Neural crest cell (in vitro differentiated cells): ENCODE measurements at regions not wholly inside any gene's neighbourhood (a gene's known extent, or its start where the extent isn't known, plus 50 kb on each side); places are given as distances from the start of the nearest gene placed in this dataset.

ENCODE experiments used
- DNase-seq: peaks from one replicate; pipeline ENCODE4 v3.0.0; 2021; ENCODE audit warnings: low read depth, mixed read lengths, low spot score
- H3K27ac Mint-ChIP-seq: one replicate; pipeline ENCODE4 v1.8.0; 2021; ENCODE audit warnings: mild to moderate bottlenecking, mixed read lengths; ENCODE audit not compliant: unreplicated experiment
- H3K27me3 Mint-ChIP-seq: 2 replicates; pipeline ENCODE4 v1.8.0; 2021; ENCODE audit warnings: low read depth, mild to moderate bottlenecking, mixed read lengths
- H3K36me3 Mint-ChIP-seq: 2 replicates; pipeline ENCODE4 v1.8.0; 2021; ENCODE audit warnings: low read depth, mild to moderate bottlenecking, mixed read lengths
- H3K4me1 Mint-ChIP-seq: 2 replicates; pipeline ENCODE4 v1.8.0; 2021; ENCODE audit warnings: mixed read lengths
- H3K4me3 Mint-ChIP-seq: one replicate; pipeline ENCODE4 v1.8.0; 2021; ENCODE audit warnings: mild to moderate bottlenecking, mixed read lengths
- H3K9me3 Mint-ChIP-seq: 2 replicates; pipeline ENCODE4 v1.8.0; 2021; ENCODE audit warnings: mixed read lengths
- CTCF ChIP-seq: fragments of 200-600 bp; sonication (generic); conservative IDR thresholded peaks from 2 replicates; pipeline ENCODE4 v1.5.0; 2021; ENCODE audit warnings: antibody characterized with exemption, mild to moderate bottlenecking

GRCh38 chr14:105855246-105855892 lies 329.0 kb downstream of the TMEM121 start:
- DNase-seq, result no peak
- TF ChIP-seq CTCF, result no peak
- Mint-ChIP-seq H3K27me3 (no peaks in the 10 kb centered on the region), H3K27ac (no peak overlapping the region), H3K4me1 (no peaks in the 10 kb centered on the region), H3K9me3 (peaks cover 6% of the 10 kb centered on the region), H3K36me3 (peaks cover 5% of the 10 kb centered on the region), H3K4me3 (no peak overlapping the region)

- H3K4me1 Mint-ChIP-seq, result no peaks in the 10 kb centered on the region
- no peak overlapping the region for H3K27ac Mint-ChIP-seq
- no peak overlapping the region for H3K4me3 Mint-ChIP-seq
- DNase-seq, result no peak
- no peaks in the 10 kb centered on the region for H3K27me3 Mint-ChIP-seq
- H3K9me3 Mint-ChIP-seq, result peaks cover 6% of the 10 kb centered on the region
- no peak for TF ChIP-seq CTCF
- peaks cover 5% of the 10 kb centered on the region for H3K36me3 Mint-ChIP-seq
These were observed 329.7 kb downstream of the TMEM121 start for GRCh38 chr14:105855893-105856675.

- no peak for DNase-seq
- peaks cover 5% of the 10 kb centered on the region for H3K36me3 Mint-ChIP-seq
These were observed 330.4 kb downstream of the TMEM121 start for GRCh38 chr14:105856676-105857219.

GRCh38 chr14:105857220-105857825 lies 330.9 kb downstream of the TMEM121 start:
- Mint-ChIP-seq H3K9me3 (peaks cover 6% of the 10 kb centered on the region), H3K27ac (no peak overlapping the region), H3K27me3 (no peaks in the 10 kb centered on the region), H3K4me3 (no peak overlapping the region), H3K4me1 (no peaks in the 10 kb centered on the region), H3K36me3 (peaks cover 5% of the 10 kb centered on the region)
- TF ChIP-seq CTCF, result no peak
- no peak for DNase-seq

More at GRCh38 chr14:105856676-105857219, 330.4 kb downstream of the TMEM121 start:
- H3K9me3 Mint-ChIP-seq, result peaks cover 6% of the 10 kb centered on the region
- no peaks in the 10 kb centered on the region for H3K4me1 Mint-ChIP-seq
- no peak overlapping the region for H3K4me3 Mint-ChIP-seq
- no peak for TF ChIP-seq CTCF
- no peak overlapping the region for H3K27ac Mint-ChIP-seq
- no peaks in the 10 kb centered on the region for H3K27me3 Mint-ChIP-seq

GRCh38 chr14:105857826-105858675 lies 331.7 kb downstream of the TMEM121 start:
- Mint-ChIP-seq H3K36me3 (peaks cover 5% of the 10 kb centered on the region), H3K4me3 (no peak overlapping the region), H3K27me3 (no peaks in the 10 kb centered on the region), H3K4me1 (no peaks in the 10 kb centered on the region), H3K27ac (no peak overlapping the region), H3K9me3 (peaks cover 6% of the 10 kb centered on the region)
- DNase-seq, result no peak
- no peak for TF ChIP-seq CTCF
